GM12873 (cell line): ENCODE measurements at regions not wholly inside any gene's neighbourhood (a gene's known extent, or its start where the extent isn't known, plus 50 kb on each side); places are given as distances from the start of the nearest gene placed in this dataset.

ENCODE experiments used
- TF ChIP-seq, protein P1 (sequence below): IDR thresholded peaks from 2 replicates; pipeline ENCODE4 v1.5.1; 2012; ENCODE audit warnings: low read depth, mild to moderate bottlenecking, moderate library complexity, low read length, control low read depth; ENCODE audit not compliant: insufficient read depth; ENCODE audit errors: missing control alignments

DNA sequence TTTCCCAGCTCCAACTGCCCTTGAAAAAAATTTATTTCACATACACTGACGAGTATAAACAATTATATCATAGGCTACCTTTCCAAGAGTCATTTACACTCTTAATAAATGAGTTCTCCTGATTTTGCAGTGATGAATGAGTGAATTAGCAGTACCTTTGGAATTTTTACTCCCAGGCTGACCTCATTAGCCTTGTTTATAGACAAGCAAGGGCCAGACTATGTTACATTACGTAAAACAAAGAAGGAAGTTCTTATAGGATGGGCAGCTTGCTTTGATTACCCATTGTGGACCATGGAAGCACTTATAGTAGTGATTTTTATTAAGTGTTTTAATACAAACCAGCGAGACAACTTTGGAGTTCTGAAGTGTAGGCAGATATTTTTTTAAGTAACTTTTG, 112.9 kb upstream of the C1QTNF7 start:
- TF ChIP-seq, protein P1, sequence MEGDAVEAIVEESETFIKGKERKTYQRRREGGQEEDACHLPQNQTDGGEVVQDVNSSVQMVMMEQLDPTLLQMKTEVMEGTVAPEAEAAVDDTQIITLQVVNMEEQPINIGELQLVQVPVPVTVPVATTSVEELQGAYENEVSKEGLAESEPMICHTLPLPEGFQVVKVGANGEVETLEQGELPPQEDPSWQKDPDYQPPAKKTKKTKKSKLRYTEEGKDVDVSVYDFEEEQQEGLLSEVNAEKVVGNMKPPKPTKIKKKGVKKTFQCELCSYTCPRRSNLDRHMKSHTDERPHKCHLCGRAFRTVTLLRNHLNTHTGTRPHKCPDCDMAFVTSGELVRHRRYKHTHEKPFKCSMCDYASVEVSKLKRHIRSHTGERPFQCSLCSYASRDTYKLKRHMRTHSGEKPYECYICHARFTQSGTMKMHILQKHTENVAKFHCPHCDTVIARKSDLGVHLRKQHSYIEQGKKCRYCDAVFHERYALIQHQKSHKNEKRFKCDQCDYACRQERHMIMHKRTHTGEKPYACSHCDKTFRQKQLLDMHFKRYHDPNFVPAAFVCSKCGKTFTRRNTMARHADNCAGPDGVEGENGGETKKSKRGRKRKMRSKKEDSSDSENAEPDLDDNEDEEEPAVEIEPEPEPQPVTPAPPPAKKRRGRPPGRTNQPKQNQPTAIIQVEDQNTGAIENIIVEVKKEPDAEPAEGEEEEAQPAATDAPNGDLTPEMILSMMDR, result no peak

DNA sequence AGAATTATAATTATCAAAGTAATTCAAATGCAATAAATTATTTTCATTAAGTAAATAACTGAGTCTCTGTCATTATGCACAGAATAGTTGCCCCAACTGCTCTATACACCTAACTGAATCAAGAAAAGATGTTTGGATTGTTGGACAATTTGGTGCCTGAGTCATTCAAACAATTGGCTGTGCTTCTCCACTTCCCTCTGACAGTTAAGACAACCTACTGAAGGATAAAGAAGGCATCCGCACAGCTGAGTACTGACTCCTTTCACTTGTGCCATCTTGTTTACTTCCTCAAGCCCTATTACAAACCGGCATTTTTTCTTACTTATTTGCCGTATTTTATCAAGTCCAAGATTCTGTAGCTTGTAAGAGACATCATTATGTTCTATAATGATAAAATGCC, 110.6 kb upstream of the C1QTNF7 start:
- TF ChIP-seq, protein P1, result no peak

DNA sequence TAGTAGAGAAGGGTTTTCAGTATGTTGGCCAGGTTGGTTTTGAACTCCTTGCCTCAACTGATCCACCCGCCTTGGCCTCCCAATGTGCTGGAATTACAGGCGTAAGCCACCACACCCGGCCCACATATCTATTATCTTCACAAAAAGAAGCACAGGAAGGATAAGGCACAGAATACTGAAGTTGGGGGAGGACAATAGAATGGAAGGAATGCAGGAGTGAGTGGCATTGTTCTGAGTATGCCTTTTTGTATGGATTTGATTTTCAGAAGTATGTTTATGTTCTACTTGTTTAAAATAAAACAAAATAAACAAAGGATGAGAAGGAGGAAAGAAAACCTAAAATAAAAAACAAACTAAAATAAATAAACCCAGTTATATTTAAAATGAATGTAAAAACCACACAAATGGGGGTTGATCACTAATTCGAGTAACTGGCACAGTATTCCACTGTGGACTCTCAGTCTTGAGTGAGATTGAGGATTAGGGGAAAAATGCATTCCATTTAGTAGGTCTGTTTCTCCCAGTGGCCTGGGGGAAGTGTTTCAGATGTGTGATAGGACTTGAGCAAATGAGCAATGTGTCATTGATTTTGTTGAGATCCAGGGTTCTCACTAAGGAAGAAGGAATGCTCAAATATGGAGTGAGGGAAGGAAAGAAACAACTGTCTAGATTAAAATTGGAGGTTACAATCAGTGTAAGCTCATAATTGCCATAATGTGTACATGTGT, 109.0 kb upstream of the C1QTNF7 start:
- TF ChIP-seq, protein P1, result no peak

DNA sequence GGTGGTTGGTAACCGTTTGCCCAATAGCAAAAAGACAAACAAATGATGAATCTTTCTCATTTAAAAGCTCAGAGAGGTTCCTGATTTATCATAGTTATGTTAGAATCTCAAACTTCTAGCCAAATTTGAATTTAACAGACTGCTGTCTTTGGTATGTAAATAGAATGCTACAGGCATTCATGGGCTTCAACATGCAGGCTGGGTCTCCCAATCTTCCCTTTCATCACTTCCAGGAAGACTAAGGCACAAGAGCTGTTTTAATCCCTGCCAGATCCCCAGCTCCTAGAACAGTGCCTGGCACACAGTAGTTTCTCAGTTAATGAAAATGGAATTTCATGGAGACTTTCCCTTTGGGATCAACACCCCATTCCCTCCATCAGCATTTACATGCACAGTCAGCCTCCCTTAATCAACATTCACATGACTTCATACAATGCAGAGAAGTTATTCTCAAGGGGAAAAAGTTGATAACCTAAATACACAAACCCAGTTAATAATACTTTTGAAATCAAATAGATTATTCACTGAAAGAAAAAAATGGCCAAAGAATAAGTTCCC, 107.6 kb upstream of the C1QTNF7 start:
- TF ChIP-seq, protein P1, result no peak

DNA sequence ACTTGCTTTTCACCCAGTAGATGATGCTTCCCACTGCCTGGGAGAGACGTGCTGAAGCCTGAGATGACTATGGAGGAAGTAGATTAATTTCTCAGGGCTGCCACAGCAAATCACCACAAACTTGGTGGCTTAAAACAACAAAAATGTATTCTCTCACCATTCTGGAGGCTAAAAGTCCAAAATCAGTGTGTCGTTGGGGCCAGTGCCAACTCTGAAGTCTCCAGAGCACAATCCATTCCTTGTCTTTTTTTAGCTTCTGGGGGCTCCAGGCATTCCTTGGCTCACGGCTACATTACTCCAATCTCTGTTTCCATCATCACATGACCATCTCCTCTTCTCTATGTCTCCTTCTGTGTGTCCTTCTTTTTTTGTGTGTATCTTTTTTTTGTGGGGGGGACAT, 105.8 kb upstream of the C1QTNF7 start:
- TF ChIP-seq, protein P1, result no peak

DNA sequence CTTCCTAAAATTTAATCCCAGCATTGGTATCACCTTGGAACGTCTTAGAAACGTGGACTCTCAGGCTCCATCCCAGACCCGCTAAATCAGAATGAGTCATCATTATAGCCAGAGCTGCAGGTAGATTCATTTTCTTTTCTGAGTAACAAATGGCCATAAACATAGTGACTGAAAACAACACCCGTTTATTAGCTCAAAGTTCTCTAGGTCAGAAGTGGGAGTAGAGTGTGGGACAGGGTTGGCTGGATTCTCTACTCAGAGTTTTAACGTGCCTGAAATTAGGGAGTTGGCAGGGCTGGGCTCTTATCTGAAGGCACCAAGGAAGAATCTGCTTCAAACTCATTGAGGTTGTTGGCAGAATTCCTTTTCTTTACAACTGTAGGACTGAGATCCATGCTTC, 101.8 kb upstream of the C1QTNF7 start:
- TF ChIP-seq, protein P1, result no peak

DNA sequence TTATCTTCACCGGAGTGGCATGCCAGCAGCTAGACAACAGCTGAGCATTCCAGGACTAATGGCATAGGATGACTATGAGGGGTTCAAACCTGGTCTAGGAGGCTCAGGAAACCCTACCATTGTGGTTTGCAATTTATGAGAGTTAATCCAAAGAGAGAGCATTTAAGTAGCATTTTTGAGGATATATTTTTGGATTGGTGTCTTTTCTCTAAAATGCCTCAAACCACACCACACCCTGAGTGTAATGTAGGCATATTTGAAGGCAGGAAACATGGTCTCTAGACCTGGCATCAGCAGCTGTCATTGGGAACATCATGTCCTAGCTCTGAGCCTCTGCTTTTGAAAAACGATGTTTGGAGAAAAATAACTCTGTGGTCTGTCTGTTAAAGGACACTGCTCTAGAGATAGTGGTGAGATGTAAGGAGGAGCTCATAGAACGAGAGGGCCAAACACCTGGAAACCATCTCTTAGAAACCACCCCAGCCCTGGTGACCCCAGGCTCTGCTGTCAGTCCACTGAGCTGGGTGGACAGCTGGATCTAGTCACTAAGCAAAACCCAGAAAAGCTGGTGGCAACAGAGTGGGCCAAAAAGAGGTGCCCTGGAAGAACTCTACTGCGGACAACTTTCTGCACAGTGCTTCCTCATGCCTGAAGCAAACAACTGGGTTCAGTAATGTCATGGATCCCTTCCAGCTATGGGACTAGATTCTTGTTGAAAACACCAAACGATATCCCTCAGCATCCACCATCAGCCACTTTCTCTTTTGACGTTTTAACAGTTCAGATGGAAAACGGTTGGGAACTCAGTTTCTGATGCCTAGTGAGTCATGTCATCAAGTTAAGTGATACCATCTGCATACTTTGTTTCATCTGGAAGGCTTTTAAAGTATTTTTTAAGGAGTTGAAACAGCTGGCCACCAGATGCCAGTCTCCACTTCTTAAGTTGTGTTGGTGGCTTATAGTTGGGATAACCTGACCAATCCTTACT, 100.2 kb upstream of the C1QTNF7 start:
- TF ChIP-seq, protein P1, result no peak
